Lower leg skin (tissue), 4 donors: ENCODE measurements at regions not wholly inside any gene's neighbourhood (a gene's known extent, or its start where the extent isn't known, plus 50 kb on each side); places are given as distances from the start of the nearest gene placed in this dataset.

ENCODE experiments used
- DNase-seq, 2 donors: peaks; one replicate each; pipeline ENCODE4 v3.0.0-alpha.2; 2019; ENCODE audit warnings: low spot score in 2 of 2
- H3K4me3 ChIP-seq: fragments of 200-600 bp; sonication (generic); 2 replicates; pipeline ENCODE4 v1.5.1; 2017; ENCODE audit warnings: mild to moderate bottlenecking, low read depth; ENCODE audit not compliant: poor library complexity, severe bottlenecking
- POLR2A ChIP-seq, 2 donors: fragments of 450-650 bp; IDR thresholded peaks; one replicate each; pipeline ENCODE4 v1.6.1; 2016 to 2017; ENCODE audit warnings: antibody characterized with exemption in 2 of 2, mild to moderate bottlenecking in 1 of 2, moderate library complexity in 1 of 2
- WGBS, 2 donors: methylation state at CpG; one replicate each; pipeline ENCODE4 v1.1.5; 2018; 5-methylcytosine and 5-hydroxymethylcytosine counted together
- intact Hi-C: fragments of 100-400 bp; cut with DNase I; formaldehyde crosslinking; loops from one replicate; pipeline ENCODE4 v1.15.0; 2023; ENCODE audit warnings: low total_unique reads
- TF ChIP-seq, protein P1 (sequence below), 3 donors: fragments of 450-650 bp; IDR thresholded peaks; one replicate each; pipeline ENCODE4 v1.5.1; 2016; ENCODE audit warnings: antibody characterized with exemption in 3 of 3, mild to moderate bottlenecking in 3 of 3, moderate library complexity in 2 of 3

DNA sequence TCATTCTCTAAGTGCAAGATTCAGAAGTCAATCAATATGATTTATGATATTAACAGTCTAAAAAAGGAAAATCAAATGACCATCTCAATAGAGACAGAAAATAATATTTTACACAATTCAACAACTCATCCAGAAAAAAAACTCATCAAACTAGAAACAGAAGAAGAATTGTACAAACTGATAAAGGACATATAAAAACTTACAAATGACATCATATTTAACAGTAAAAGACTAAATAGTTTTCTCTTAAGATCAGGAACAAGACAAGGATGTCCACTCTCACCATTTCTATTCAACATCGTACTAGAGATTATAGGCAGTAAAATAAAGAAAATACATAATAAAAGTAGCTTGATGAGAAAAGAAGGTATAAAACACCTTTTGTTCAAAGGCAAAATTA lies 527.3 kb downstream of the DACH1 start:
- H3K4me3 ChIP-seq: no peak overlapping the region
- DNase-seq: no peak
- 90 to 91% methylated on average over 1 of the region's 1 CpG for WGBS, 2 donors
- intact Hi-C loops: no loop called here
- no peak for TF ChIP-seq POLR2A (IDR thresholded peaks at IDR 0.05)
- TF ChIP-seq, protein P1, sequence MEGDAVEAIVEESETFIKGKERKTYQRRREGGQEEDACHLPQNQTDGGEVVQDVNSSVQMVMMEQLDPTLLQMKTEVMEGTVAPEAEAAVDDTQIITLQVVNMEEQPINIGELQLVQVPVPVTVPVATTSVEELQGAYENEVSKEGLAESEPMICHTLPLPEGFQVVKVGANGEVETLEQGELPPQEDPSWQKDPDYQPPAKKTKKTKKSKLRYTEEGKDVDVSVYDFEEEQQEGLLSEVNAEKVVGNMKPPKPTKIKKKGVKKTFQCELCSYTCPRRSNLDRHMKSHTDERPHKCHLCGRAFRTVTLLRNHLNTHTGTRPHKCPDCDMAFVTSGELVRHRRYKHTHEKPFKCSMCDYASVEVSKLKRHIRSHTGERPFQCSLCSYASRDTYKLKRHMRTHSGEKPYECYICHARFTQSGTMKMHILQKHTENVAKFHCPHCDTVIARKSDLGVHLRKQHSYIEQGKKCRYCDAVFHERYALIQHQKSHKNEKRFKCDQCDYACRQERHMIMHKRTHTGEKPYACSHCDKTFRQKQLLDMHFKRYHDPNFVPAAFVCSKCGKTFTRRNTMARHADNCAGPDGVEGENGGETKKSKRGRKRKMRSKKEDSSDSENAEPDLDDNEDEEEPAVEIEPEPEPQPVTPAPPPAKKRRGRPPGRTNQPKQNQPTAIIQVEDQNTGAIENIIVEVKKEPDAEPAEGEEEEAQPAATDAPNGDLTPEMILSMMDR (IDR thresholded peaks at IDR 0.05): no peak

- 69 to 74% methylated on average over 1 of the region's 1 CpG for WGBS, 2 donors
- intact Hi-C loops: no loop called here
- no peak overlapping the region for H3K4me3 ChIP-seq
- DNase-seq: no peak
- TF ChIP-seq POLR2A (IDR thresholded peaks at IDR 0.05): no peak
- TF ChIP-seq, protein P1 (IDR thresholded peaks at IDR 0.05): no peak
Measured at GRCh38 chr13:71339005-71339404, 528.0 kb downstream of the DACH1 start.

DNA sequence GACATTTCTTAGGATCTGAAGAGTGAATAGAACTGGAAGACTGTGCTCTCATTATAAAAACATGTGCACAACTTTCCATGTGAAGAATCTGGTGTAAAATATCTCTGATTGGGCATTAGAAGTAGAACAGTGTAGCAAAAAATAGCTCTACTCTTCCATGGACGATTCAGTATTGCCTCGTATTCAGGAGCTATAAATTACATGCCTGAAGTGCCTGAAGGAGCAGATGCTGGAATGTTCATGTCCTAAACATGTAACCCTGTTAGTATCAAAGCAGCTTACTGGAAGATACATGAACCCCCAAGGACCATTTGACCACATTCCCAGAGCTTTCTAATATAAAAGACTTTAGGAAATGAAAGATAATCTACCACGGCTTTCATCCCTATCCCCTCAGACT lies 528.9 kb downstream of the DACH1 start:
- 33% methylated on average over 3 of the region's 3 CpGs for WGBS, 2 donors
- intact Hi-C loops: no loop called here
- TF ChIP-seq, protein P1 (IDR thresholded peaks at IDR 0.05): no peak
- no peak for TF ChIP-seq POLR2A (IDR thresholded peaks at IDR 0.05)

DNA sequence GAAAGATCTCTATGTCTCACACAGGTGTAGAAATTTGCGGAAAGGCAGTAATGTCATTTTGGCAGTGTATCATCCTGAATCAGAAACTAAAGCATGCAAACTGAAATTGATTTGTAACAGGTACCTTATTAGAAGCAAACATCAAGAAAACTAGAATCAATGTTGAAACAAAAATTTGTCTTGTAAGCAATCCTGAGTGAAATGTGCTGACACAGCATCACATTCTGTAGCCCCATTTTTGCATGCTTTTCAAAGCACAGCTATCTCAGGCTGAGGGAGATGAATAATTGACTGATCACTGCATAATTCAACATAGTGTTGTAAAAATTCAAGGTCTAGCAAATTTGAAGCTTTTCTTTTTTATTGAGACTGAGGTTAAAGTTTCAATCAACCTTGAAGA lies 539.7 kb downstream of the DACH1 start:
- TF ChIP-seq, protein P1 (IDR thresholded peaks at IDR 0.05): no peak
- no peak for TF ChIP-seq POLR2A (IDR thresholded peaks at IDR 0.05)
- WGBS, 2 donors: 94 to 95% methylated on average over 1 of the region's 1 CpG
- no peak for DNase-seq
- intact Hi-C loops: no loop called here
- no peak overlapping the region for H3K4me3 ChIP-seq

More for the DNA sequence above, 528.9 kb downstream of the DACH1 start:
- no peak overlapping the region for H3K4me3 ChIP-seq
- no peak for DNase-seq

- DNase-seq: no peak
- TF ChIP-seq, protein P1 (IDR thresholded peaks at IDR 0.05): no peak
- no peak for TF ChIP-seq POLR2A (IDR thresholded peaks at IDR 0.05)
- WGBS, 2 donors: 75 to 76% methylated on average over 3 of the region's 3 CpGs
- intact Hi-C loops: no loop called here
- H3K4me3 ChIP-seq: no peak overlapping the region
Measured at GRCh38 chr13:71325556-71325955, 541.4 kb downstream of the DACH1 start.

GRCh38 chr13:71323266-71323665 lies 543.7 kb downstream of the DACH1 start:
- DNase-seq: no peak
- H3K4me3 ChIP-seq: no peak overlapping the region
- TF ChIP-seq, protein P1 (IDR thresholded peaks at IDR 0.05): no peak
- no peak for TF ChIP-seq POLR2A (IDR thresholded peaks at IDR 0.05)
- intact Hi-C loops: no loop called here
- 81% methylated on average over 5 of the region's 5 CpGs for WGBS, 2 donors
